Right cardiac atrium (tissue), 5 donors: ENCODE measurements at regions not wholly inside any gene's neighbourhood (a gene's known extent, or its start where the extent isn't known, plus 50 kb on each side); places are given as distances from the start of the nearest gene placed in this dataset.

ENCODE experiments used
- ATAC-seq, 2 donors: fragments of 200-7000 bp; cut with Tn5 transposase; one replicate each; pipeline versions ENCODE4 v1.8.0 to v1.9.1; 2020; ENCODE audit warnings: moderate library complexity in 2 of 2, mild to moderate bottlenecking in 1 of 2
- DNase-seq, 3 donors: peaks; one replicate each; pipeline ENCODE4 v3.0.0-alpha.2; 2020
- H3K27ac ChIP-seq: one replicate; pipeline ENCODE4 v1.5.1; 2013; ENCODE audit warnings: mild to moderate bottlenecking, low read length, control low read depth, moderate library complexity
- H3K27me3 ChIP-seq: one replicate; pipeline ENCODE4 v1.6.1; 2013; ENCODE audit not compliant: control insufficient read depth, insufficient read depth
- H3K4me1 ChIP-seq: one replicate; pipeline ENCODE4 v1.6.1; 2013; ENCODE audit warnings: low read length; ENCODE audit not compliant: control insufficient read depth, insufficient read depth
- H3K4me3 ChIP-seq: one replicate; pipeline ENCODE4 v1.5.1; 2013; ENCODE audit warnings: low read length, control low read depth
- H3K9me3 ChIP-seq: one replicate; pipeline ENCODE4 v1.6.1; 2013; ENCODE audit warnings: low read length; ENCODE audit not compliant: control insufficient read depth
- WGBS: extraction: QIAGEN DNeasy Blood & Tissue Kit; methylation state at CpG from one replicate; pipeline ENCODE4 v1.1.7; 2013; 5-methylcytosine and 5-hydroxymethylcytosine counted together
- intact Hi-C, 4 donors: fragments of 100-400 bp; cut with DNase I; formaldehyde crosslinking; loops; one replicate each; pipeline versions ENCODE4 v1.11.0 to v1.14.0; 2022 to 2023
- donor health status: healthy with polysubstance abuse.
- donor health status: DM: no; HTN: yes; CAD: no.
- donor health status: DM: no; HTN: no; CAD: no.
- donor health status: DM: no; HTN: yes; CAD: no; lungs with severe emphysema.
- donor health status: DM: yes; HTN: yes; CAD: no.

- 73% methylated on average over 10 of the region's 10 CpGs for WGBS
- no peaks in the 10 kb centered on the region for H3K27me3 ChIP-seq
- no peak overlapping the region for H3K4me3 ChIP-seq
- no peak overlapping the region for H3K27ac ChIP-seq
- ATAC-seq (no peak), DNase-seq (no peak)
- intact Hi-C loops = no loop called here
- no peaks in the 10 kb centered on the region for H3K4me1 ChIP-seq
- H3K9me3 ChIP-seq = no peaks in the 10 kb centered on the region
Measured at GRCh38 chr10:78559661-78560340, 509.0 kb upstream of the ZMIZ1 start.

- WGBS = 69% methylated on average over 4 of the region's 4 CpGs
- Histone ChIP-seq H3K4me3 (no peak overlapping the region), H3K9me3 (no peaks in the 10 kb centered on the region), H3K4me1 (no peaks in the 10 kb centered on the region), H3K27ac (no peak overlapping the region), H3K27me3 (no peaks in the 10 kb centered on the region)
- intact Hi-C loops = no loop called here
- DNase-seq = no peak
- ATAC-seq = no peak
Measured at GRCh38 chr10:78560341-78560688, 508.5 kb upstream of the ZMIZ1 start.

DNA sequence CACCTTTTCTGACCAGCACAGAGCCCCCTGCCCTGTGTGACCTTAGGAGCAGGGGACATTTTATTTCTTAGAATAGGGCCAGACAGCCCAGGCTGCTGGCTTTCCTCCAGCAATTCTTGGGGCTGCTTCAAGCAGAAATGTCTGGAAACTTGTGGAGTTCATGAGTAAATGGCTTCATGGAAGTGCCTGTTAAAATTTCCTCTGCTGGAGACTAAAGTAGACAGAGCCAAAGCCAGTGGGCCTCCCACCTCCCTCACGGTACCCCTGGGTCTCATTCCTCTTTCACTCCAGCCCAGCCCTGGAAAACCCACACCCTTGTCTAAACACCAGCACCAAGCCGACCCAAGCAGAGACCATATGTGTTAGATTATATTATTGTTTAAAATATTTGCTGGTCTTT lies 505.5 kb upstream of the ZMIZ1 start:
- WGBS = 58% methylated on average over 2 of the region's 2 CpGs
- Histone ChIP-seq H3K4me3 (no peak overlapping the region), H3K27me3 (no peaks in the 10 kb centered on the region), H3K9me3 (no peaks in the 10 kb centered on the region), H3K27ac (no peak overlapping the region), H3K4me1 (no peaks in the 10 kb centered on the region)
- intact Hi-C loops = no loop called here
- ATAC-seq = peak in 1 of 2 donors; percentile 28
- DNase-seq = peak; percentile 31 to 73 (median 68)

- 98% methylated on average over 4 of the region's 4 CpGs for WGBS
- Histone ChIP-seq H3K27me3 (no peaks in the 10 kb centered on the region), H3K27ac (no peak overlapping the region), H3K4me1 (no peaks in the 10 kb centered on the region), H3K4me3 (no peak overlapping the region), H3K9me3 (no peaks in the 10 kb centered on the region)
- ATAC-seq (no peak), DNase-seq (no peak)
- intact Hi-C loops = no loop called here
Measured at GRCh38 chr10:78565841-78566240, 502.9 kb upstream of the ZMIZ1 start.

GRCh38 chr10:78566284-78567111 lies 502.3 kb upstream of the ZMIZ1 start:
- no peak overlapping the region for H3K4me3 ChIP-seq
- DNase-seq (no peak), ATAC-seq (no peak)
- WGBS = 53% methylated on average over 8 of the region's 8 CpGs
- H3K27me3 ChIP-seq = no peaks in the 10 kb centered on the region
- H3K9me3 ChIP-seq = no peaks in the 10 kb centered on the region
- intact Hi-C loops = no loop called here
- no peak overlapping the region for H3K27ac ChIP-seq
- no peaks in the 10 kb centered on the region for H3K4me1 ChIP-seq

DNA sequence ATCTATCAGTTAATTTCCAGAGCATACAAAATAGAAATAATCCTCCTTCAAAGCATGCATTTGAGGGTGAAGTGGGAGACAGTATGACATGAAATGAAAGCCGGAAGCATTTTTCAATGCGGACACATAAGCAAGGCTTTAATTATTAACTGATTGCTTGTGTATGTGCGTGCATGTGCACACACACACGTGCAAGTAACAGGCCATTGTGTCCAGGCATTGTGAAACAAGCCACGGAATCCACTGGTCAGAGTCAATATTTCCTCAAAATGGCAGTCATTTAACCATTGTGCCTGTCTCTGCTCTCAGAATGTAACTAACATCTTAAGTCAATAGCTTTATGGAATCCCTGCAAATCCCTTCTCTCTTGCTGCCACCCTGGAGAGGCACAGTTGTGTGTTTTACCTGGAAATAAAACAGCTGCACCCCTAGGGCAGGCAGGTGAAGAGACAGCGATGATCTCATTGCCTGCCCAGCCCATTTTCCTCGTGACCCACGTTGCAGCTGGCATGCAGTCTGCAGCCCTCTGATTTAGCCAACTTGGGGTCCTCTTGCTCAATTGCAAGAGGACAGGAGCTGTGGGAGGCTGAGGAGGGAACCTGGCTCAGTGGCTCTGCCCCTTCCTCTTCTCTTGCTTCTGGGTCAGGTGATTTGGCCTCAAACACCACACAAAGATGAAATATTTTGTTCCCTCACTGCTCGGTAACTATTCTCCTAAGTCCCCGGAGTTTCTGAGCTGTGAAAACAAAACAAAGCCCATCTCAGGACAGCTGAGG lies 500.9 kb upstream of the ZMIZ1 start:
- Histone ChIP-seq H3K27me3 (no peaks in the 10 kb centered on the region), H3K27ac (no peak overlapping the region), H3K9me3 (no peaks in the 10 kb centered on the region), H3K4me3 (no peak overlapping the region), H3K4me1 (no peaks in the 10 kb centered on the region)
- no peak for ATAC-seq
- DNase-seq = no peak
- whole genome bisulfite sequencing = 78% methylated on average over 10 of the region's 10 CpGs
- intact Hi-C loops = no loop called here

DNA sequence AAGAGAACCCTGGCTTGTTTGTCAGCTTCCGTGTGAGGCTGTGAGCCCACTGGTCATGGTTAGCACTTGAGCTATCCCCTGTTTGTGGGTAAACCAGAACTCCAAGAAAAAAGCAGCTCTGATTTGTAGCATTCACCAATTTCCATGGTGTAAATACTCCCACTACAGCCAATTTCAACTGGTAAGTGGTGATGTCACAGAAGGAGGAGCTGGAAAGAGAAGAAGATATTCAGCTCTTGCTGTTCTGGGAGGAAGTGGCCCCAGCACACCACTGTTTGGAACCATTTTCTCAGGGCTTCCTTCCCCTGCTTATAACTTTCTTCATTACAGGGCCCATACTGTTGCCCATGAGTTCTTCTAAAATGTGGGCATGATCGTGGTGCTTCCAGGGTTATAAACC lies 500.1 kb upstream of the ZMIZ1 start:
- no peak overlapping the region for H3K4me3 ChIP-seq
- intact Hi-C loops = no loop called here
- no peaks in the 10 kb centered on the region for H3K27me3 ChIP-seq
- H3K9me3 ChIP-seq = no peaks in the 10 kb centered on the region
- 93% methylated on average over 2 of the region's 2 CpGs for WGBS
- DNase-seq (no peak), ATAC-seq (no peak)
- no peak overlapping the region for H3K27ac ChIP-seq
- H3K4me1 ChIP-seq = no peaks in the 10 kb centered on the region

- WGBS = 57% methylated on average over 7 of the region's 7 CpGs
Measured at GRCh38 chr10:78570633-78571235, 498.0 kb upstream of the ZMIZ1 start.

GRCh38 chr10:78571286-78571685 lies 497.5 kb upstream of the ZMIZ1 start:
- DNase-seq (no peak), ATAC-seq (no peak)
- Histone ChIP-seq H3K4me3 (no peak overlapping the region), H3K4me1 (peaks cover 6% of the 10 kb centered on the region), H3K27me3 (no peaks in the 10 kb centered on the region), H3K9me3 (no peaks in the 10 kb centered on the region), H3K27ac (no peak overlapping the region)
- 92% methylated on average over 7 of the region's 7 CpGs for WGBS
- intact Hi-C loops = no loop called here

More at GRCh38 chr10:78570633-78571235, 498.0 kb upstream of the ZMIZ1 start:
- no peaks in the 10 kb centered on the region for H3K27me3 ChIP-seq
- intact Hi-C loops = no loop called here
- DNase-seq (peak in 1 of 3 donors; percentile 42), ATAC-seq (peak; percentile 27 to 49)
- H3K4me1 ChIP-seq = peaks cover 3% of the 10 kb centered on the region
- no peak overlapping the region for H3K27ac ChIP-seq
- H3K9me3 ChIP-seq = no peaks in the 10 kb centered on the region
- no peak overlapping the region for H3K4me3 ChIP-seq

GRCh38 chr10:78571891-78572290 lies 496.9 kb upstream of the ZMIZ1 start:
- WGBS = 82% methylated on average over 1 of the region's 1 CpG
- intact Hi-C loops = no loop called here
- Histone ChIP-seq H3K9me3 (no peaks in the 10 kb centered on the region), H3K27ac (no peak overlapping the region), H3K4me3 (no peak overlapping the region), H3K27me3 (no peaks in the 10 kb centered on the region), H3K4me1 (peaks cover 6% of the 10 kb centered on the region)
- ATAC-seq (no peak), DNase-seq (no peak)

DNA sequence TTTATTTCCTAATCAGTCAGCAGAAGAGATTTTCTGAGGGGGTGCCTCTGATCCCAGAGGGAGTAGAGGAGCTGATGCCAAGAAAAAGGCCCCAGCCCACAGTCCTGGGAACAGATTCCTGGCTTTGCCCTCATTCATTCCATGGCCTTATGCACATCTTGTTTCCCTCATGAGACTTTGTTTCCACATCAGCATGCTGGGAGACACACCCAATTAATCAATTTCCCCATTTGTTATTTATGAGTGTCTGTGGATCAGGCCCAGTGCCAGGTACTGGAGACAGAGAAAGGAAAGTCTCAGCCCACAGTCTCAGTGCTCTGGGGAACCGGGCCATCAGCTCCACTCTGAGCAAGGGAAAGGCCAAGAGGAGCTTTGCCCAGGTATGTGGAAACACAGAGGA lies 496.2 kb upstream of the ZMIZ1 start:
- DNase-seq (peak in 2 of 3 donors; percentile 58 to 63), ATAC-seq (peak in 1 of 2 donors; percentile 57)
- no peaks in the 10 kb centered on the region for H3K9me3 ChIP-seq
- H3K27me3 ChIP-seq = no peaks in the 10 kb centered on the region
- intact Hi-C loops = no loop called here
- 71% methylated on average over 1 of the region's 1 CpG for WGBS
- no peak overlapping the region for H3K27ac ChIP-seq
- no peak overlapping the region for H3K4me3 ChIP-seq
- H3K4me1 ChIP-seq = peaks cover 6% of the 10 kb centered on the region
